GM12878 (cell line): ENCODE measurements at regions not wholly inside any gene's neighbourhood (a gene's known extent, or its start where the extent isn't known, plus 50 kb on each side); places are given as distances from the start of the nearest gene placed in this dataset.

Source experiments
- ATAC-seq: fragments of 200-7000 bp; cut with Tn5 transposase; 3 replicates; pipeline ENCODE4 v1.9.1; 2020; ENCODE audit warnings: mild to moderate bottlenecking, moderate library complexity
- BruUV-seq: library from RNA; stranded (reverse); fragments of 400-500 nt; replicated peaks from 2 replicates; lab custom pipeline; 2021; lab: Mats Ljungman, UMichigan
- CTCF ChIA-PET: fragments of 300-600 bp; sonication (Branson Sonifier 250); formaldehyde crosslinking; extraction: SDS; loops from one replicate; lab custom pipeline; 2021; ENCODE audit warnings: inconsistent platforms; lab: Yijun Ruan, JAX
- POLR2A ChIA-PET: fragments of 350-600 bp; formaldehyde crosslinking; extraction: SDS; loops from one replicate; lab custom pipeline; 2021; ENCODE audit warnings: inconsistent platforms; lab: Charles Lee
- RAD21 ChIA-PET: fragments of 300-600 bp; sonication (Branson Sonifier 250); formaldehyde crosslinking; loops from one replicate; lab custom pipeline; 2023; ENCODE audit warnings: antibody characterized with exemption; ENCODE audit not compliant: unreplicated experiment; lab: Charles Lee
- SMC1A ChIA-PET: fragments of 300-600 bp; sonication (Branson Sonifier 250); formaldehyde crosslinking; loops from one replicate; lab custom pipeline; 2023; ENCODE audit not compliant: unreplicated experiment, uncharacterized antibody; lab: Charles Lee
- DNase-seq: peaks from one replicate; pipeline ENCODE4 v3.0.0-alpha.2; 2011; ENCODE audit warnings: low read depth, low spot score
- FAIRE-seq: peaks from 3 replicates; lab custom pipeline; 2011; peaks lifted over from hg19 to GRCh38; lab: Jason Lieb, UNC
- H2AFZ ChIP-seq: 2 replicates; pipeline ENCODE4 v1.6.0; 2011; ENCODE audit warnings: low read depth, low read length, control low read depth; ENCODE audit not compliant: control insufficient read depth
- H3K27ac ChIP-seq: 2 replicates; pipeline ENCODE4 v1.5.1; 2011; ENCODE audit warnings: control low read depth; ENCODE audit not compliant: control insufficient read depth, insufficient read depth
- H3K27me3 ChIP-seq, 2 experiments: replicated peaks in 1 of 2; 2 replicates each; pipeline versions ENCODE4 v1.6.0 to v1.6.1; 2011; ENCODE audit warnings: low read length in 1 of 2; ENCODE audit not compliant: control insufficient read depth in 2 of 2, insufficient read depth in 2 of 2
- H3K36me3 ChIP-seq, 2 experiments: 2 replicates each; pipeline ENCODE4 v1.5.1; 2011; ENCODE audit warnings: low read length in 1 of 2; ENCODE audit not compliant: control insufficient read depth in 2 of 2, insufficient read depth in 2 of 2
- H3K4me1 ChIP-seq: 2 replicates; pipeline ENCODE4 v1.6.1; 2011; ENCODE audit warnings: mild to moderate bottlenecking, low read length, moderate library complexity, mixed read lengths; ENCODE audit not compliant: control insufficient read depth, insufficient read depth
- H3K4me2 ChIP-seq: 2 replicates; pipeline ENCODE4 v1.6.0; 2011; ENCODE audit warnings: control low read depth; ENCODE audit not compliant: control insufficient read depth, insufficient read depth
- H3K4me3 ChIP-seq: fragments of 200-600 bp; sonication (generic); 2 replicates; pipeline ENCODE4 v1.5.1; 2016
- H3K79me2 ChIP-seq: 2 replicates; pipeline ENCODE4 v1.6.0; 2011; ENCODE audit warnings: low read length; ENCODE audit not compliant: control insufficient read depth, insufficient read depth
- H3K9ac ChIP-seq: 2 replicates; pipeline ENCODE4 v1.8.0; 2011; ENCODE audit warnings: low read length, control low read depth, mixed read lengths; ENCODE audit not compliant: control insufficient read depth, insufficient read depth
- H3K9me3 ChIP-seq: replicated peaks from 3 replicates; pipeline ENCODE4 v1.5.1; 2011; ENCODE audit warnings: mild to moderate bottlenecking, low read length; ENCODE audit not compliant: control insufficient read depth, insufficient read depth
- H4K20me1 ChIP-seq: 2 replicates; pipeline ENCODE4 v1.6.0; 2011; ENCODE audit not compliant: control insufficient read depth, insufficient read depth
- BCLAF1 ChIP-seq: fragments of 450-650 bp; IDR thresholded peaks from 2 replicates; pipeline ENCODE4 v1.6.1; 2017; ENCODE audit warnings: antibody characterized with exemption, mild to moderate bottlenecking, moderate library complexity
- CREM ChIP-seq: IDR thresholded peaks from 2 replicates; pipeline ENCODE4 v1.6.1; 2014; ENCODE audit warnings: antibody characterized with exemption, low read depth
- ETV6 ChIP-seq, 2 experiments: fragments of 450-650 bp in 1 of 2; IDR thresholded peaks in 1 of 2; conservative IDR thresholded peaks in 1 of 2; 2 replicates each; pipeline ENCODE4 v1.6.1; 2014; ENCODE audit warnings: antibody characterized with exemption in 1 of 2, borderline replicate concordance in 1 of 2, low read depth in 1 of 2, mild to moderate bottlenecking in 1 of 2, moderate library complexity in 1 of 2
- IKZF2 ChIP-seq, 2 experiments: fragments of 450-650 bp; IDR thresholded peaks; 2 replicates each; pipeline ENCODE4 v1.6.1; 2017; ENCODE audit warnings: mild to moderate bottlenecking in 2 of 2, moderate library complexity in 2 of 2
- JUND ChIP-seq: IDR thresholded peaks from 2 replicates; pipeline ENCODE4 v1.6.1; 2012; ENCODE audit warnings: low read depth, mild to moderate bottlenecking, low read length, improper control_type of control experiment, moderate library complexity
- MAX ChIP-seq: IDR thresholded peaks from 2 replicates; pipeline ENCODE4 v1.6.1; 2012; ENCODE audit warnings: low read depth, low read length, improper control_type of control experiment
- NFIC ChIP-seq: IDR thresholded peaks from 2 replicates; pipeline ENCODE4 v1.6.1; 2012; ENCODE audit warnings: low read depth, mild to moderate bottlenecking, inconsistent platforms, low read length, moderate library complexity
- PAX5 ChIP-seq: IDR thresholded peaks from 2 replicates; pipeline ENCODE4 v1.6.1; 2011; ENCODE audit warnings: low read depth, low read length, borderline replicate concordance
- PKNOX1 ChIP-seq: fragments of 450-650 bp; IDR thresholded peaks from 2 replicates; pipeline ENCODE4 v1.6.1; 2016; ENCODE audit warnings: mild to moderate bottlenecking
- SPI1 ChIP-seq: IDR thresholded peaks from 2 replicates; pipeline ENCODE4 v1.6.1; 2011; ENCODE audit warnings: low read depth, mild to moderate bottlenecking, low read length, moderate library complexity, borderline replicate concordance; ENCODE audit not compliant: insufficient read depth
- TCF3 ChIP-seq: IDR thresholded peaks from 2 replicates; pipeline ENCODE4 v1.6.1; 2012; ENCODE audit warnings: low read depth, mild to moderate bottlenecking, low read length, borderline replicate concordance; ENCODE audit not compliant: insufficient read depth
- TCF7 ChIP-seq: IDR thresholded peaks from 2 replicates; pipeline ENCODE4 v1.6.1; 2014; ENCODE audit warnings: antibody characterized with exemption, borderline replicate concordance
- USF1 ChIP-seq: IDR thresholded peaks from 2 replicates; pipeline ENCODE4 v1.6.1; 2011; ENCODE audit warnings: borderline replicate concordance, low read depth, mild to moderate bottlenecking, moderate library complexity, mixed read lengths, low read length; ENCODE audit not compliant: insufficient read depth; ENCODE audit errors: extremely low read length
- ZBTB4 ChIP-seq: fragments of 450-650 bp; formaldehyde crosslinking; IDR thresholded peaks from 2 replicates; pipeline ENCODE4 v1.4.0; 2022; ENCODE audit warnings: mild to moderate bottlenecking, moderate library complexity
- WGBS: methylation state at CpG from one replicate; pipeline ENCODE4 v1.1.6; 2016; ENCODE audit warnings: low lambda C conversion rate; ENCODE audit not compliant: insufficient replicate concordance, insufficient coverage; ENCODE audit errors: missing lambda C conversion rate; 5-methylcytosine and 5-hydroxymethylcytosine counted together
- in situ Hi-C: fragments of 300-500 bp; cut with MboI; formaldehyde crosslinking; loops from 9 replicates; pipeline ENCODE4 v1.14.3; 2018; ENCODE audit warnings: mixed read lengths
- intact Hi-C: fragments of 100-400 bp; cut with micrococcal nuclease; formaldehyde crosslinking; loops from one replicate; pipeline ENCODE4 v1.14.2; 2022; ENCODE audit not compliant: unreplicated experiment

GRCh38 chr6:28656715-28657114 is 131.0 kb downstream of the GPX5 start:
- FAIRE-seq: no peak
- no peak overlapping the region for H3K4me2 ChIP-seq
- H3K4me1 ChIP-seq: no peaks in the 10 kb centered on the region
- no peaks in the 10 kb centered on the region for H3K9me3 ChIP-seq
- ChIA-PET POLR2A (no interaction called here), SMC1A (no interaction called here), CTCF (no interaction called here), RAD21 (no interaction called here)
- no peak for DNase-seq
- H4K20me1 ChIP-seq: no peaks in the 10 kb centered on the region
- H2AFZ ChIP-seq: no peak overlapping the region
- no peak overlapping the region for H3K27ac ChIP-seq
- H3K27me3 ChIP-seq: peaks cover 2 to 5% of the 10 kb centered on the region in 2 experiments; a peak in 1 of 4 replicates
- no peak overlapping the region for H3K9ac ChIP-seq
- TF ChIP-seq CREM (no peak), MAX (no peak), IKZF2 (IDR thresholded peaks at IDR 0.05) (no peak), ETV6 (conservative IDR thresholded peaks at IDR 0.05 in 1 of 2, IDR thresholded peaks at IDR 0.05 in 1 of 2; ENCODE audit: borderline replicate concordance in 1 of 2, low read depth in 1 of 2) (no peak), JUND (no peak), TCF3 (no peak), SPI1 (no peak), BCLAF1 (no peak), PKNOX1 (no peak), ZBTB4 (CRISPR knock-in tag) (no peak), NFIC (no peak), USF1 (no peak), PAX5 (no peak), TCF7 (no peak)
- no peak for ATAC-seq
- BruUV-seq: no TSS peak
- intact Hi-C loops: loop anchor here (5.0 kb wide), 1 partner anchor 286 kb away; no protein-coding TSS in a partner anchor
- in situ Hi-C loops: no loop called here
- no peak overlapping the region for H3K4me3 ChIP-seq
- WGBS: 0% methylated on average over 3 of the region's 3 CpGs
- no peaks in the 10 kb centered on the region for H3K36me3 ChIP-seq
- no peaks in the 10 kb centered on the region for H3K79me2 ChIP-seq
